GM23248 (cell line): ENCODE measurements at regions not wholly inside any gene's neighbourhood (a gene's known extent, or its start where the extent isn't known, plus 50 kb on each side); places are given as distances from the start of the nearest gene placed in this dataset.

Source experiments
- EZH2 ChIP-seq: fragments of 200-600 bp; sonication (generic); IDR thresholded peaks from 2 replicates; pipeline ENCODE4 v1.6.1; 2018; ENCODE audit warnings: antibody characterized with exemption, mild to moderate bottlenecking; ENCODE audit not compliant: insufficient read depth, poor library complexity, severe bottlenecking
- EZH2phosphoT487 ChIP-seq: fragments of 200-600 bp; sonication (generic); IDR thresholded peaks from 2 replicates; pipeline ENCODE4 v1.6.1; 2018; ENCODE audit warnings: antibody characterized with exemption, moderate library complexity, mild to moderate bottlenecking, low read depth; ENCODE audit not compliant: insufficient read depth

GRCh38 chr11:97574976-97575665 lies 1185.3 kb downstream of the JRKL start:
- TF ChIP-seq EZH2phosphoT487 (no peak), EZH2 (no peak)
